IMR-90 (cell line): ENCODE measurements at regions not wholly inside any gene's neighbourhood (a gene's known extent, or its start where the extent isn't known, plus 50 kb on each side); places are given as distances from the start of the nearest gene placed in this dataset.

Experiments
- ATAC-seq: fragments of 200-7000 bp; cut with Tn5 transposase; 2 replicates; pipeline ENCODE4 v1.9.1; 2020; ENCODE audit warnings: low read depth, mild to moderate bottlenecking, moderate library complexity
- BruUV-seq: library from RNA; stranded (reverse); fragments of 400-500 nt; replicated peaks from 2 replicates; lab custom pipeline; 2021; lab: Mats Ljungman, UMichigan
- CTCF ChIA-PET: fragments of 300-600 bp; formaldehyde crosslinking; extraction: SDS; loops from one replicate; lab custom pipeline; 2021; ENCODE audit warnings: antibody characterized with exemption; lab: Yijun Ruan, JAX
- POLR2A ChIA-PET: fragments of 300-600 bp; sonication (Branson Sonifier 250); formaldehyde crosslinking; loops from one replicate; lab custom pipeline; 2022; ENCODE audit warnings: antibody characterized with exemption; ENCODE audit not compliant: unreplicated experiment; lab: Charles Lee
- DNase-seq: peaks from one replicate; pipeline ENCODE4 v3.0.0; 2013
- H2AFZ ChIP-seq: replicated peaks from 2 replicates; pipeline ENCODE3; 2013; ENCODE audit warnings: low read length, mild to moderate bottlenecking; ENCODE audit not compliant: poor library complexity
- H2AK5ac ChIP-seq: 2 replicates; pipeline ENCODE4 v1.6.1; 2013; ENCODE audit warnings: low read depth, low read length, inconsistent platforms
- H2AK9ac ChIP-seq: replicated peaks from 2 replicates; pipeline ENCODE3; 2013; ENCODE audit warnings: mild to moderate bottlenecking, low read depth, low read length, moderate library complexity; ENCODE audit not compliant: poor library complexity
- H2BK120ac ChIP-seq: 2 replicates; pipeline ENCODE4 v1.6.1; 2013; ENCODE audit warnings: low read depth, low read length, inconsistent platforms
- H2BK15ac ChIP-seq: 3 replicates; pipeline ENCODE4 v1.6.1; 2013; ENCODE audit warnings: low read depth, low read length, inconsistent platforms
- H2BK20ac ChIP-seq: 2 replicates; pipeline ENCODE4 v1.6.1; 2013; ENCODE audit warnings: low read depth, mild to moderate bottlenecking, inconsistent platforms, low read length, moderate library complexity
- H2BK5ac ChIP-seq: 2 replicates; pipeline ENCODE4 v1.6.1; 2013; ENCODE audit warnings: mild to moderate bottlenecking, low read depth, low read length, inconsistent platforms; ENCODE audit not compliant: poor library complexity, severe bottlenecking
- H3K14ac ChIP-seq: replicated peaks from 2 replicates; pipeline ENCODE4 v1.6.1; 2013; ENCODE audit warnings: low read depth, low read length, inconsistent platforms
- H3K18ac ChIP-seq: 2 replicates; pipeline ENCODE4 v1.6.1; 2013; ENCODE audit warnings: low read depth, low read length, control low read depth
- H3K23ac ChIP-seq: 2 replicates; pipeline ENCODE4 v1.6.1; 2013; ENCODE audit warnings: low read depth, low read length, inconsistent platforms
- H3K27ac ChIP-seq: 2 replicates; pipeline ENCODE4 v1.5.1; 2013; ENCODE audit warnings: mild to moderate bottlenecking, control low read depth, low read length; ENCODE audit not compliant: insufficient read depth
- H3K27me3 ChIP-seq: 2 replicates; pipeline ENCODE4 v1.6.1; 2013; ENCODE audit warnings: low read length; ENCODE audit not compliant: control insufficient read depth, insufficient read depth
- H3K36me3 ChIP-seq: 2 replicates; pipeline ENCODE4 v1.6.1; 2013; ENCODE audit warnings: low read length, mixed read lengths; ENCODE audit not compliant: control insufficient read depth, insufficient read depth
- H3K4ac ChIP-seq: 2 replicates; pipeline ENCODE4 v1.6.1; 2013; ENCODE audit warnings: low read depth, low read length, inconsistent platforms
- H3K4me1 ChIP-seq: 2 replicates; pipeline ENCODE4 v1.6.1; 2013; ENCODE audit warnings: low read length, mixed read lengths; ENCODE audit not compliant: control insufficient read depth, insufficient read depth
- H3K4me2 ChIP-seq: 2 replicates; pipeline ENCODE4 v1.6.1; 2013; ENCODE audit warnings: low read depth, mild to moderate bottlenecking, control low read depth, low read length, moderate library complexity
- H3K4me3 ChIP-seq: 2 replicates; pipeline ENCODE4 v1.5.1; 2013; ENCODE audit warnings: low read depth, mild to moderate bottlenecking, control low read depth, low read length, moderate library complexity; ENCODE audit not compliant: insufficient read depth
- H3K56ac ChIP-seq: 2 replicates; pipeline ENCODE4 v1.6.1; 2013; ENCODE audit warnings: low read length, inconsistent platforms; ENCODE audit not compliant: insufficient read depth; ENCODE audit errors: extremely low read depth
- H3K79me1 ChIP-seq, 2 experiments: 2 replicates each; pipeline ENCODE4 v1.6.1; 2013; ENCODE audit warnings: low read length in 2 of 2, inconsistent platforms in 1 of 2, low read depth in 1 of 2
- H3K9ac ChIP-seq: 2 replicates; pipeline ENCODE4 v1.6.1; 2013; ENCODE audit warnings: low read depth, low read length, control low read depth
- H3K9me1 ChIP-seq: 2 replicates; pipeline ENCODE4 v1.6.1; 2013; ENCODE audit warnings: low read length, inconsistent platforms; ENCODE audit not compliant: insufficient read depth
- H3K9me3 ChIP-seq: 2 replicates; pipeline ENCODE4 v1.6.1; 2013; ENCODE audit warnings: low read length; ENCODE audit not compliant: control insufficient read depth, insufficient read depth
- H4K20me1 ChIP-seq: 2 replicates; pipeline ENCODE4 v1.6.1; 2013; ENCODE audit warnings: low read length, inconsistent platforms; ENCODE audit not compliant: insufficient read depth
- H4K5ac ChIP-seq: 2 replicates; pipeline ENCODE4 v1.6.1; 2013; ENCODE audit warnings: mild to moderate bottlenecking, low read depth, low read length, control low read depth
- H4K8ac ChIP-seq, 2 experiments: 2 replicates each; pipeline ENCODE4 v1.6.1; 2013; ENCODE audit warnings: low read depth in 2 of 2, low read length in 2 of 2, control low read depth in 1 of 2, inconsistent platforms in 1 of 2
- H4K91ac ChIP-seq: 2 replicates; pipeline ENCODE4 v1.6.1; 2013; ENCODE audit warnings: low read depth, low read length, inconsistent platforms; ENCODE audit not compliant: insufficient read depth
- BHLHE40 ChIP-seq: fragments of 150-350 bp; IDR thresholded peaks from 2 replicates; pipeline ENCODE4 v1.6.1; 2016; ENCODE audit warnings: mild to moderate bottlenecking, low read depth, low read length
- CHD1 ChIP-seq: IDR thresholded peaks from 2 replicates; pipeline ENCODE4 v1.6.1; 2012; ENCODE audit warnings: low read depth, low read length, improper control_type of control experiment
- MXI1 ChIP-seq: IDR thresholded peaks from 2 replicates; pipeline ENCODE4 v1.6.1; 2012; ENCODE audit warnings: low read depth, mild to moderate bottlenecking, low read length, moderate library complexity, borderline replicate concordance
- NFE2L2 ChIP-seq: fragments of 150-350 bp; IDR thresholded peaks from 2 replicates; pipeline ENCODE4 v1.6.1; 2016; ENCODE audit warnings: low read depth, mild to moderate bottlenecking, low read length
- RFX5 ChIP-seq: IDR thresholded peaks from 2 replicates; pipeline ENCODE4 v1.8.0; 2012; ENCODE audit warnings: low read depth, mild to moderate bottlenecking, low read length, moderate library complexity
- WGBS, 2 experiments: methylation state at CpG; one replicate each; pipeline versions ENCODE4 v1.1.5 to v1.1.7; 2013; ENCODE audit warnings: missing lambda C conversion rate in 2 of 2; ENCODE audit not compliant: insufficient read length in 1 of 2; ENCODE audit errors: extremely low coverage in 2 of 2; 5-methylcytosine and 5-hydroxymethylcytosine counted together
- dilution Hi-C: fragments of 300-500 bp; cut with HindIII; formaldehyde crosslinking; loops from one replicate; pipeline ENCODE4 v1.14.3; 2018; ENCODE audit warnings: low sequenced_read_pairs; ENCODE audit not compliant: unreplicated experiment
- in situ Hi-C: fragments of 300-500 bp; cut with MboI; formaldehyde crosslinking; loops from 3 replicates; pipeline ENCODE4 v1.14.3; 2019; ENCODE audit warnings: low sequenced_read_pairs, inconsistent platforms, mixed read lengths
- intact Hi-C: fragments of 100-400 bp; cut with micrococcal nuclease; formaldehyde crosslinking; loops from 2 replicates; pipeline ENCODE4 v1.10.0; 2022
- TF ChIP-seq, protein P1 (sequence below): conservative IDR thresholded peaks from 2 replicates; pipeline ENCODE4 v1.5.1; 2012; ENCODE audit warnings: mild to moderate bottlenecking, low read depth, low read length, improper control_type of control experiment

DNA sequence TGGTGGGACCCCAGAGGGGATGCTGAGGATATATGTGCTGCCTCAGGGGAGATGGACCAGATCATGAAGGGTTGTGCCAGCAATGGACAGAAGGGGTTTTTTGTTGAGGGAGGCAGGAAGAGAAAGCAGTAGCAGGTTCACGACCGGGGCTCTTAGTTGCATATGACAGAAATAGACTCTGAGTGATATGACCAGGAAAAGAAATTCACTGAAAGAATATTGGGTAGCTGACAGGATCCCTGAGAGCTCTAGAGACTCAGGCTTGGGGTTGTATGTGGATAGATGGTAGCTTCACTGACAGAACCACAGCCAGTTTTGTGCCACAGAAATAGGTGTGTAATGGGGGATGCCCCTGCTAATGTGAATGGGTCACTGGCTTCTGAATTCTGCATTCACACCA is 241.6 kb downstream of the ZNF621 start:
- Histone ChIP-seq H3K36me3 (no peaks in the 10 kb centered on the region), H3K79me1 (no peaks in the 10 kb centered on the region), H3K18ac (no peak overlapping the region), H2BK20ac (no peak overlapping the region), H2BK120ac (no peak overlapping the region), H3K27me3 (no peaks in the 10 kb centered on the region), H2AK5ac (no peak overlapping the region), H3K27ac (no peak overlapping the region), H4K5ac (no peak overlapping the region), H3K4me2 (no peak overlapping the region), H2BK5ac (no peak overlapping the region), H2BK15ac (no peak overlapping the region), H2AFZ (no peak overlapping the region), H3K4me3 (no peak overlapping the region), H4K91ac (no peak overlapping the region), H4K8ac (no peak overlapping the region), H3K9me1 (no peaks in the 10 kb centered on the region), H3K4me1 (no peaks in the 10 kb centered on the region), H3K9me3 (peaks cover 7% of the 10 kb centered on the region), H3K4ac (no peak overlapping the region), H2AK9ac (no peak overlapping the region), H3K23ac (no peak overlapping the region), H3K56ac (no peak overlapping the region), H3K14ac (no peak overlapping the region), H3K9ac (no peak overlapping the region), H4K20me1 (no peaks in the 10 kb centered on the region)
- ChIA-PET POLR2A (no interaction called here), CTCF (no interaction called here)
- dilution Hi-C loops = no loop called here
- intact Hi-C loops = no loop called here
- 63% methylated on average over 2 of the region's 2 CpGs; no CpG with 5 or more reads in 1 of the 2 experiments for WGBS, 2 experiments
- no TSS peak for BruUV-seq
- ATAC-seq (no peak), DNase-seq (no peak)
- in situ Hi-C loops = no loop called here
- no peak for TF ChIP-seq MXI1
- no peak for TF ChIP-seq RFX5
- TF ChIP-seq NFE2L2 = no peak
- TF ChIP-seq CHD1 = no peak
- TF ChIP-seq, protein P1, sequence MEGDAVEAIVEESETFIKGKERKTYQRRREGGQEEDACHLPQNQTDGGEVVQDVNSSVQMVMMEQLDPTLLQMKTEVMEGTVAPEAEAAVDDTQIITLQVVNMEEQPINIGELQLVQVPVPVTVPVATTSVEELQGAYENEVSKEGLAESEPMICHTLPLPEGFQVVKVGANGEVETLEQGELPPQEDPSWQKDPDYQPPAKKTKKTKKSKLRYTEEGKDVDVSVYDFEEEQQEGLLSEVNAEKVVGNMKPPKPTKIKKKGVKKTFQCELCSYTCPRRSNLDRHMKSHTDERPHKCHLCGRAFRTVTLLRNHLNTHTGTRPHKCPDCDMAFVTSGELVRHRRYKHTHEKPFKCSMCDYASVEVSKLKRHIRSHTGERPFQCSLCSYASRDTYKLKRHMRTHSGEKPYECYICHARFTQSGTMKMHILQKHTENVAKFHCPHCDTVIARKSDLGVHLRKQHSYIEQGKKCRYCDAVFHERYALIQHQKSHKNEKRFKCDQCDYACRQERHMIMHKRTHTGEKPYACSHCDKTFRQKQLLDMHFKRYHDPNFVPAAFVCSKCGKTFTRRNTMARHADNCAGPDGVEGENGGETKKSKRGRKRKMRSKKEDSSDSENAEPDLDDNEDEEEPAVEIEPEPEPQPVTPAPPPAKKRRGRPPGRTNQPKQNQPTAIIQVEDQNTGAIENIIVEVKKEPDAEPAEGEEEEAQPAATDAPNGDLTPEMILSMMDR = no peak
- TF ChIP-seq BHLHE40 = no peak
